ENCODE measurements at regions not wholly inside any gene's neighbourhood (a gene's known extent, or its start where the extent isn't known, plus 50 kb on each side); places are given as distances from the start of the nearest gene placed in this dataset.

DNA sequence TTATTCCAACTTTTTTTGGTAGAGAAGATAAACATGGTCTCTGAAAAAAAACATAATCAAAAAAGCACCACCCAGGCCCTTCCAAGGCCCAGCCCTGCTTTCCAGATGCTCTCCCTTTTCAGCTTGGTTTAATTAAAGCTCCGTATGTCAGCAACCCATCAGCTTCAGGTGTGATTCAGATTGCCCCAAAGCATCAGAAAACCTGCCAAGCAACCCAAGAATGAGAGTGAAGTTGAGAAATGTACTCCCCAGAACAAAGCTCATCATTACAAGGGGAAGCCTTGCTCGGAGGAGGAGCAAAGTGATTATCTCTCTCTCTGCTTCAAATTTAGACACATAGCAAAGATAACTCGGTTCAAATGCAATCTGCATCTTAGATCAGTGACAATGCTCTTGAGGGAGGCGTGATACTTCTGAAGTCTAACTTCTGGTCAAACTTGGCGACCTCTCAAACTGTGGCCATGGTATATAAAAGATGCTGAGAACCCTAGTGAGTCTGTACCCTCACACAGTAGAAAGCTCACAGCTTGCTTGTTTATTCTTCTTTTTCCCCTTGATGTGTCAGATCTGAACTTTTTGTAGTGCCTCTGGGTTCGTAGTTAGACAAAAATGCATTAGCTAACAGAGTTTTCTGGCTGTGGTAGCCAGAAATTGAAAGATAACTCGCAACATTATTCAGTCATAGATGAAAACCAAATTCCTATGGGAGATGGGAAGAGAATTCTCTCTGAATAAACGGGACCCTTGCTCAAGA, 63.3 kb upstream of the ZC3H11B start (continued):
- TF ChIP-seq, protein P1, sequence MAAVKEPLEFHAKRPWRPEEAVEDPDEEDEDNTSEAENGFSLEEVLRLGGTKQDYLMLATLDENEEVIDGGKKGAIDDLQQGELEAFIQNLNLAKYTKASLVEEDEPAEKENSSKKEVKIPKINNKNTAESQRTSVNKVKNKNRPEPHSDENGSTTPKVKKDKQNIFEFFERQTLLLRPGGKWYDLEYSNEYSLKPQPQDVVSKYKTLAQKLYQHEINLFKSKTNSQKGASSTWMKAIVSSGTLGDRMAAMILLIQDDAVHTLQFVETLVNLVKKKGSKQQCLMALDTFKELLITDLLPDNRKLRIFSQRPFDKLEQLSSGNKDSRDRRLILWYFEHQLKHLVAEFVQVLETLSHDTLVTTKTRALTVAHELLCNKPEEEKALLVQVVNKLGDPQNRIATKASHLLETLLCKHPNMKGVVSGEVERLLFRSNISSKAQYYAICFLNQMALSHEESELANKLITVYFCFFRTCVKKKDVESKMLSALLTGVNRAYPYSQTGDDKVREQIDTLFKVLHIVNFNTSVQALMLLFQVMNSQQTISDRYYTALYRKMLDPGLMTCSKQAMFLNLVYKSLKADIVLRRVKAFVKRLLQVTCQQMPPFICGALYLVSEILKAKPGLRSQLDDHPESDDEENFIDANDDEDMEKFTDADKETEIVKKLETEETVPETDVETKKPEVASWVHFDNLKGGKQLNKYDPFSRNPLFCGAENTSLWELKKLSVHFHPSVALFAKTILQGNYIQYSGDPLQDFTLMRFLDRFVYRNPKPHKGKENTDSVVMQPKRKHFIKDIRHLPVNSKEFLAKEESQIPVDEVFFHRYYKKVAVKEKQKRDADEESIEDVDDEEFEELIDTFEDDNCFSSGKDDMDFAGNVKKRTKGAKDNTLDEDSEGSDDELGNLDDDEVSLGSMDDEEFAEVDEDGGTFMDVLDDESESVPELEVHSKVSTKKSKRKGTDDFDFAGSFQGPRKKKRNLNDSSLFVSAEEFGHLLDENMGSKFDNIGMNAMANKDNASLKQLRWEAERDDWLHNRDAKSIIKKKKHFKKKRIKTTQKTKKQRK (IDR thresholded peaks at IDR 0.05; ENCODE audit: low read depth, low read length), result no peak
- TF ChIP-seq GABPA (IDR thresholded peaks at IDR 0.05; ENCODE audit: low read depth) (no peak), RCOR1 (conservative IDR thresholded peaks at IDR 0.05; ENCODE audit: low read depth, low read length) (no peak), HDAC6 (IDR thresholded peaks at IDR 0.05; ENCODE audit: unreplicated experiment) (no peak), RAD51 (IDR thresholded peaks at IDR 0.05) (no peak), SUPT20H (IDR thresholded peaks at IDR 0.05; ENCODE audit: borderline replicate concordance, control insufficient read depth, low read depth, low read length) (no peak), HDGF (IDR thresholded peaks at IDR 0.05) (no peak), LARP7 (IDR thresholded peaks at IDR 0.05) (no peak), RBBP5 (conservative IDR thresholded peaks at IDR 0.05) (no peak), SIX5 (IDR thresholded peaks at IDR 0.05; ENCODE audit: low read depth, low read length, severe bottlenecking) (no peak), ZNF24 (IDR thresholded peaks at IDR 0.05) (no peak)

Measured in GM12878 (cell line).